ENCODE measurements at regions not wholly inside any gene's neighbourhood (a gene's known extent, or its start where the extent isn't known, plus 50 kb on each side); places are given as distances from the start of the nearest gene placed in this dataset.

DNA sequence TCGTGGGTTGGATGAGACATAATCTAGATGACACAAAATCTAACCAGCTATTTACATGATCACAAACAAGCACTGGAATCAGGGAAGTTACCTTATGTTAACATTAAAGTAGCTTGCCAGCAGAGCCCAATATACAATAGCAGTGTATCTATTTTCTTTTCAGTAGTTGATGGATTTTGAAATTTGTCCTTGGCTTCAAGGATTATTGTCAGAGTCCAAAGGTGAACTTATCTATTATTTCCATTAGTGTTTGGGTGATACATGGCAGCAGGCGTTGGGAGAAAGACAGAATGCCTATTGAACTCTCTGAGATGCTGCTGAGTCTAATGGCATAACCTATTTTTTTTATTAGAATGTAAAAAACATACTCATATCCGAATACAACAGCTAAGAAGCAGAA is 223.2 kb upstream of the ACTBL2 start:
- no peak for DNase-seq (ENCODE audit: low spot score)

DNA sequence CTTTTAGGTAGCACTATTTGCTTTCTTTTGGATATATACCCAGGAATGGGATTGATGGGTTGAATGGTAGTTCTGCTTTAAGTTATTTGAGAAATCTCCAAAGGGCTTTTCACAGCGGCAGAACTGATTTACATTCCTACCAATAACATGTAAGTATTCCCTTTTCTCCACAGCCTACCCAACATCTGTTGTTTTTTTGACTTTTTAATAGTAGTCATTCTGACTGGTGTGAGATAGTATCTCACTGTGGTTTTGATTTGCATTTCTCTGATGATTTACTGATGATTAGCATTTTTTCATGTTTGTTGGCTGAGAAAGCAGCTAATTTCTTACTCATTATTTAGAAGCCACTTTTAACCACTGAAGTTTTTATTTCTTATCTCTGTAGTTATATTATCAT is 221.1 kb upstream of the ACTBL2 start:
- DNase-seq (ENCODE audit: low spot score), result no peak

DNA sequence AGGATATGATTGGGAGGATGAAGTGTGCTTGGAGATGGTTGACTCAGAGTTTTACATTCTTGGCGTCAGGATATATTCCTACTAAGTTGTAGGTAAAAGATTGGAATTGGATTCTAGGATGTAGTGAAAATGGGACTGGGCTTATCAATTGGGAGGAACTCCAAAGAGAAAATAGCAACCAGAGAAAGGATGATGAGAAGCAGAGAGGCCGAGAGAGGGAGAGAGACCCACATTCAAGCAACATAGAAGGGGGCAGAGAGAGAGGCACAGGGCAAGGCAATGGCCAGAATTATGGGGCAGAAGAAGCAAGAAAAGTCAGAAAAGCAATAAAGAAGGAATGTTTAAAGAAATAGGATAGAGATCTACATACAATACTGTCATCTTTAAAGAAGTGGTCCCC is 217.9 kb upstream of the ACTBL2 start:
- DNase-seq (ENCODE audit: low spot score), result no peak

DNA sequence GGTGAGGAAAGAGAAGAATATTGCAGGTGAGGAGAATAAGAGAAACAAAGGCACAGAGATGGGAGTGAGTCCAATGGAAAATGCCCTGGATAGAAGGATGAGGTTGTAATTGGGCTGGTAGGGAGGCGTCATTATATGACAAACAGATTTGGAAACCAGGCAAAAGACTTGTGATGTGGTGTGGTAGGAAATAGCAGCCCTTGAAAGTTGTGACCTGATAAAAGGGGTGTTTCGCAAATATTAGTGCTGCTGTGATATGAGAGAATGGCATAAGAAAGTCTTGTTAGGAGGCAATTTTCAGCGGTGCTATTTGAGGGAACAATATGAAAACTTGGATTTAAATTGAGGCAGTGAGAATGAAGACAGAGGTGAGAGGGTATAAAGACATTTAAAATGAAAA is 217.5 kb upstream of the ACTBL2 start:
- no peak for DNase-seq (ENCODE audit: low spot score)

DNA sequence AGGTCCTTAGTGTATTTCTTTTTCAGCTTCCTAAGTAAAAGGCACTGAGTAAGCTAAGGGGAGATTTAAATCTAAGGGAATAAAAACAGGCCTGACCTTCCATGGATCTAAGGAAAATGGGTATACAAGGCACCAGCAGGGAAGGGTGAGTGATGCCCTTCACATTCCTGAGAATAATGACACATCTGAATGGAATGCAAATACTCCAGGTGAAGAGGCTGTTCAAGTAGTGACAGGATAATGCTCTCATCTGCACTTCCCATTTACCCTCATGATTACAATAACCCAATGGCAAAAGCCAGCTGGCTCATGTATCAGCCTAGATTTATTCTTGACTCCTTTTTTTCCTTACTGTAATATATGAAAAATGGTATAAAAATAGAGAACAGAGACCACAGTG is 216.2 kb upstream of the ACTBL2 start:
- no peak for DNase-seq (ENCODE audit: low spot score)

DNA sequence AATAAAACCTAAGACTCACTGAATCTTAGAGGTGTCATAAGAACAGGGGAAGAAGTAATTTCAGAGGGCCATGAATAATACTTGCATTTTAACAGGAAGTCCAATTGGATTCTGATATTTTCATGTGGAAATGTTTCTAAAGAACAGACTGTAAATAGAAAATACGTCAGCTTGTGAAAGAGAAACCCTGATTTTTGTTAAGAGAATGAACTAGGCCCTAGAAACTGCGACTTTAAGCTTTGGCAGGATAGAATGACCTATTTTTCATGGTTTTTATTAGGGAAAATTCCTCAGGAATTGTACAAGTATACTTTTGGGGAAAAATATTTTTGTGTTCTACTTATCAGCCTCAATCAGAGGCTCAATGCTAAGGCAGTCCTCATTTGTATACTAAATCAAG is 215.5 kb upstream of the ACTBL2 start:
- no peak for DNase-seq (ENCODE audit: low spot score)

DNA sequence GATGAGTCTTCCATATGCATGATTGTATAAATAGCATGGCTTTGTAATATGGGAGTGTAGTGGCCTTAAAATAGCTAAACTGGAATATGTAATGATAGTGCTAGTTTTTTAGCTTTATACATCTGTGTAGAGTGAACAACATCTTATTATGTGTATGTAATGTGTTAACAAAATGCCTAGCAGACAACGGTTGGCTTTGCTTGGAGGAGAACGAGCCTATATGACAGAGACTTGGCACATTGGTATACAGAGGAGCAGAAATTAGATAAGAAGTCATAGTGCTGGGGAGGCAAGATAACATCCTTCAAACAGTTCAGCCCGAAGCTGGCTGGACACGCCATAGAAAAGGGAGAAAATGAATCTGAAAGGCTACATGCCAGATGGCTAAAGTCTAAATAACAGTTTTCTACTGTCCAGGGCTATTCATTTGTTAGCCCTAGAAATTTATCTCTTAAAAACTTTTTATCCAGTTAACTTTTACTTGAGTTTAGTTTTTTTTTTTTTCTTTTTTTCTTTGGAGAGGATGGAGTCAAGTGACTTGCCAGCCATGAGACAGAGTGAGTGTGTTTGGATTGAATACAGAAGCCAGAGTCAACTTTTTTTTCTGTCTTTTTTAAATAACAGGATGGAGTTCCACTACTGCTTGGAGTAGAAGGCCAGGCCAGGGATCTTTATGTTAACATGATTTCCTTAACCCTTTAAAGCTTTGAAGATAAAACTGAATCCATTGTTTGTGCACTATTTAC is 214.4 kb upstream of the ACTBL2 start:
- peak; percentile 14 for DNase-seq (ENCODE audit: low spot score)

DNA sequence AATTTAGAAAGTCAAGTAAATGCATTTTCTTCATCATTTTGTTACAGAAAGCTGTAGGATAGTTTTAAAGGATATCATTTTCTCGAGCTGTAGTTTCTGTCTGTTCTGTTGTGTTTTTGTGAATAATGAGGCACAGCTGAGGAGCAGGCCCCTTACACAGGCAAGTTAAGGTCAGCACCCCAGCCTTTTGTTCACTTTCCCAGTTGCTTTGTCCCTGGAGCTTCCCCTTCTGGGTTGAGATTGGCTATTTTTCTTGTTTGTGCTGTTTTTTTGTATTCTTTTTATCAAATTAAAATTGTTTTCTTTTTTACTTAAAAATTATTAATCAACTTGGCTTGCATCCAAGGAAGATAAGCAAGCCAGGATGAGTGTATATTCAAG is 213.8 kb upstream of the ACTBL2 start:
- DNase-seq (ENCODE audit: low spot score), result peak; percentile 16

DNA sequence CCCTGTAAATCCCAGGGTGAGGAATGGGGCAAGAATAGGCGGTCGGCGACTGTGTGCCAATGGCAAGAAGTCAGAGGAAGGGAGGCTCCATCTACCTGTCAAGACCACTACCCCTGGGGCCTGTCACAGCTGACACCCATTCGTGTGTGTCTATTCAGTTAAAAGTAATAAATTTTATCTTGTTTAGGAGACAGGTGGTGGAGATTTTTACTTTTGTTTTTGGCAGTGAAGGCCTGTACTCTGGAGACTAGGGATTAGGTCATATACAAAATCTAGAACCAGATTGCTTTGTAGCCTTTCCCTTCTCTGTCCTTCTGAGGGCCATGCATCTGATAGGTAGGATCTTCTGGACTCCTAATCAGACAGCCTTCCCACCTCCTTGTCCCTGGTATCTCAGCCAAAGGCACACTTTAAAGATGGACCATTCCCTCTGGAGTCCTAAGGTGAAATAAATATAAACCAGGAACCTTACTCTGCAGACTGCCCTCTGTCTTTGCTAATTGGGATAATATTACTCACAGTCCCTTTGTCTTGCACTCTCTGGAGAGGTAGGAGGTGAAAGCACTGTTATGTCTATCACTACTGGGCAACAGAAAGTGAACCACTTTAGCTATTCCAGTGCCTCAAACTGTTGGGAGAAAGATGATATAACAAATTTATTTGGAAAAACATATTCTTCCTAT is 213.2 kb upstream of the ACTBL2 start:
- DNase-seq (ENCODE audit: low spot score), result peak; percentile 15

DNA sequence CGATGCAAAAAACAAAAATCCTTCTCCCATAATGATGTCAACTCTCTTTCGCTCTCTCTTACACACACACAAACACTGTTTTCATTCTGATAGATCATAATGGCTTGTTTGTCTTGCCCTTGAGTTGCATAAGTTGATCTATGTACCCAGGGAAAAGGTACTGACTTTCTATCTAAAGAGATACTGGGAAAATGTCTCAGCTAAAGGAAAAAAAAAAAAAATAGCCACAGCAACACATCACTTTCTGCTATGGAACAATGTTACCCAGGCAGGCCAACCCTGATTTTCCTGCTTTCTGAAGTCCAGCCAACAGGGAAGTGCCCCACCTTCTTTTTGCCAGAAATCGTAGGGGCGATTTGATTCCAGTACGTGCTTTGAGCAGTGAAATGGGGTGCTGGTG is 212.6 kb upstream of the ACTBL2 start:
- DNase-seq (ENCODE audit: low spot score), result peak; percentile 73

DNA sequence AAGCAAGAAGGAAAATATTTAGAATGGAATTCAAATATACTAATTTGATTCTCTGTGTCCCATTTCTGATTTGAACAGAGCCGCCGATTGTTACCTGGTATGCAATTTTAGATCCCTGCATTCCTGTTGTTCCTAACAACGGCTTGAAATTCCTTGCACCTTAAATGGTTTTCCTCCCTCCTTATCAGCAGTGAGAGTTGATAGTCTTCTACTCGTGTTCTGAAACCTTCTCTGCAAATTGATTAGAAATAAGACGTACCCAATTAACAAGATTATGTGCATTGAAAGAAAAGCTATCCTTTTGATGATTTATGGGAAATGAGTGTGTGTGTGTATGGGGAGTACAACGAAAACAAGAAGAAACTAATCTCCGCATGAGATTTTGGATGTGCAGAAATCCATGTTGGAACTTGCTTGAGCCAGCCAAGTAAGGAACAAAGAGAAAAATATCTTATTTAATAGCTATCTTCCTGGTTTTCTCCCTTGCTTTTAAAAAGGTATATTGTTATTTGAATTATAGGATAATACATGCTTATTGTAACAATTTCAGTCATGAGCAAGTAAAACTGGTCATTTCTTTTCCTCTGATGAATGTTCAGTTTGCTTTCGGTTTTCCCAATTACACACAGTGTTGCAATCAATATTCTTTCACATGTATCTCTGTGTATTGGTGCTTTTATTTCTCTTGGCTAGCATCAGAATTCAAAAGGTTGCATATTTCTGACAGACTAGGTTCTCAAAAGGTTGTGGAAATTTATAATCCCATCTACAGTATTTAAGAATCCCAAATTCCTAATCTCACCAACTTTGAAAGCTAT is 211.1 kb upstream of the ACTBL2 start:
- DNase-seq (ENCODE audit: low spot score), result peak; percentile 28

DNA sequence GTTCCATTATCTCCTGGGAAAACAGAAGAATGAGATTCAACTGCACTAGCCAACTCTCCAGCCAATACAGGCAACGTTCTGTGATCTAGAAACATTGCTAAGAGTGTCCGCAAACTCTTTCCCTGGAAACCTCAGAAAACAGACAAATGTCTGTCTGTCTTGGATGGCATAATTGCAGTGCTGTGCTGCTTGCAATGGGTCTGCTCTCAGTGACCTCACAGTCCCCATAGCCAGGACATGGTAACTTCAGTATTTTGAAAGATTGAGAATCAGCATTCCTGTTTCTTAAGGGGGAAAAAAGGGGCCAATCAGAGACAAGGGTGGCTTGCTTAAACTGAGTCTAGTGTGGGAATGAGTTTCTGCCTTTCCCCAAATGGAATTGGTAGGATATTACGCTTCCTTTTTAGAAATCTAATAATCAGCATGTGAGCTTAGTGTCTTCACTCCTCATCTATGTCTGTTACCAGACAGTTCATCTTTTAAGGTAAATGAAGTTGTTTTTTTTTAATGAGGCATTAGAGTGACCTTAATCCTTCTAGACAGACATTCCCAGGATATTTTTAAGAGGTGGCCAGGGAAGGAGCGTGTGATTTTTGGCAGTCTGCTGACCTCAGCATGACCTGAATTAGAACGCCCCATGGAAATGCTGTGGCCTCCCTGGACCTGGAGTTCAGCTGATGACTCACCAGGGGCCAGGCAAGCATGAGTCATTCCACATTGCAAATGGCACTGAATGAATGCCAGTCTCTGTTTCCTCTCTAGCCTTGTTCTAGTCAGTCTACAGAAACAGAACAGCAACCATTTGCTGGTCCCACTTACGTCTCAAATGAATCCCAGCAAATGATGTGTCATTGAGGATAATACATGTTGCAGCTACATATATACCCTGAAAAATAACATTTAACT is 210.2 kb upstream of the ACTBL2 start:
- DNase-seq (ENCODE audit: low spot score), result peak; percentile 89

DNA sequence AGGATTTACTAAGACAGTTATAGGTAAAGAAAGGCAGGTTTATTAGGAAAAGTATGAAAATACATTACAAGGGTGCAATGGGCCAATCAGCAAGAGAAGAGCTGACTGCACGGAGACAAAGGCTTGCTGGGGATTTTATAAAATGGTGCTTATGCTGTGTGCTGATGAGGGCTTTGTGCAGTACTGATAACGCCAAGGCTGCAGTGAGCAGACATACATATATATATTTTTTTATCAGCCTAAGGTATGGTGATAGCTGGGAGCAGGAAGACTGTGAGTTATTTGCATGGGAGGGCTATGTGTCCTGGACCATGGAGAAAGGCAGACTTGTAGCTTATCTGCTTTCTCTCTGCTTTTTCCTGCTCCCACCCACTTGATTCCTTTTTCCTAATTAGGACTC is 208.1 kb upstream of the ACTBL2 start:
- no peak for DNase-seq (ENCODE audit: low spot score)

DNA sequence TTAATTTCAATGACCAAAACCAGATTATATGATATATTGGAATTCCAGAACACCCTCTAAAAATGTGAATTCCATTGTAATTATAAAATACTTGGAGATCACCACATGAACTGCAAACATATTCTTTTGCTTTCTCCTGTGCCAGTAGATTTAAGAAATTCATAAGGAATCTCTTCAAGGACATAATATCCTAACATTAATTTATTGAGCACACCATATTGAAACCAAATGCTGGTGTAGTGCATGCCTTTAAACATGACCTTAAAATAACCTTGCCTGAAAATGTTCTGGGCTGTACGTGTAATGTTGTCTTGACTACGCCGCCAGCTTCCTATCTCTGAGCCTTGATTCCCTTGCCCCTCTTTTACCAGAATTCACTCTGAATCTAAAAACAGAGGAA is 205.0 kb upstream of the ACTBL2 start:
- no peak for DNase-seq (ENCODE audit: low spot score)

DNA sequence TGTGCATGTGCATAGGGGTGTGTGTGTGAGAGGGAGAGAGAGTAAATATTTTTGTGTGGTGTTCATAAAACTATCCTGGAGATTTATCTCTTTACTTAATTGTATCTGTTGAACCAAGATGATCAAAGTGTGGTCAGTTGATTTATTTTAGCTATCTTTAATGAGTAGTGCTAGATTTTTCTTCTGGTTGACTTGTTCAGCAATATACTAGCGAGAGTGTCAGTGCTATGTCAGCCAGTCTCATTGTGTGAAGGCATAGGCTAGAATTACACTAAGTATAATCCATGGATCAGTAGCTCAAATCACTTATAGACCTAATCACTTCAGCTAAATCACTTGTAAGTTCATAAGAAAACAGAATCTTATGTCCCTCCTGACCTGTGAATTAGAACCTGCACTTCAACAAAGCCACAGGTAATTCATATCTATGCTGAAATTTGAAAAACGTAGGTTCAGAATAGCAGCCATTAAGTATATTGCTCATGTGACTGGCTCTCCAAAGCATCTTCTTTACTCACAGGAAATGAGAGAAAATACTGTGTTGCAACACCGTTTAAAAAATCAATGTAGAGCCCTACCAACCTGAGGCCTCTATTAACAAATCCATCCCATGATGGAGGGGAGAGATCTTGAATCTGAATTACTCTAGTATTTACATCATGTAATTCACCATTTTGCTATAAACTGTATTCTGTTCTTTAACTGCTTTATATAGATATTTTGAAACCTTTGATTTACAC is 203.1 kb upstream of the ACTBL2 start:
- DNase-seq (ENCODE audit: low spot score), result no peak

DNA sequence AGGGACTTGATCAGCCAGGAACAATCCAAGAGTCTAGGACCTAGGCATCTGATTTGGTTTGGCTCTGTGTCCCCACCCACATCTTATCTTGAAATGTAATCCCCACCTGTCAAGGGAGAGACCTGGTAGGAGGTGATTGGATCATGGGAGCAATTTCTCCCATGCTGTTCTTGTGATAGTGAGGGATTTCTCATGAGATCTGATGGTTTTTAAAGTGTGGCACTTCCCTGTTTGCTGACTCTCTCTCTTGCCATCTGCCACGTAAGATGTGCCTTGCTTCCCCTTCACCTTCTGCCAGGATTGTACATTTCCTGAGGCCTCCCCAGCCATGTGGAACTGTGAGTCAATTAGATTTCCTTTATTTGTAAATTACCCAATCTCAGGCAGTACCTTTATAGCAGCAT is 201.7 kb upstream of the ACTBL2 start:
- no peak for DNase-seq (ENCODE audit: low spot score)

DNA sequence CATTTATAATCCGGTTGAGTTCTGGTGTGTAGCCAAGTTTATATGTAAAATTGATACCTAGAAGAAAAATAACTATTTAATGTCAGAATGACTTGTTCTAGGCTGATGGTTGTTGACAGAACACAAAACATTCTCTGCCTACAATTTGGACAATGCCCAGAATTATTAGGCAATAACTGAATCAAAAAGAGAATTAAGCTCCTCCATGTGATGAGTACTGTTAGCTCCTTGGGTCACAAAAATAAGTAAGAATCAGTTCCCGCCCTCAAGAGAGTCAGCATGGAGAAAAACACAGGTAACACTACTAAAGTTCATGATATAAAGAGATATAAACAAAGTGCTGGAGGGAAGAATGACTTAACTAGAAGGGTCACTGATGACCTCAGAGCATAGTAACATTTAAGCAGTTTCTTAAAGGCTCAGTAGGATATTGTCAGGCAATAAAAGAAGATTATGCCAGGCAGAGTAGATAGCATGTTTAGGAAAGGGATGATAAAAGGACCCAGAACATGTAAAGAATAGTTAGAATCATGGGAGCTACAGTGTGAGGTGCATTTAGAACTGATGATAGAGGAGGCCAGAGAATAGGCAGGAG is 200.5 kb upstream of the ACTBL2 start:
- DNase-seq (ENCODE audit: low spot score), result no peak

DNA sequence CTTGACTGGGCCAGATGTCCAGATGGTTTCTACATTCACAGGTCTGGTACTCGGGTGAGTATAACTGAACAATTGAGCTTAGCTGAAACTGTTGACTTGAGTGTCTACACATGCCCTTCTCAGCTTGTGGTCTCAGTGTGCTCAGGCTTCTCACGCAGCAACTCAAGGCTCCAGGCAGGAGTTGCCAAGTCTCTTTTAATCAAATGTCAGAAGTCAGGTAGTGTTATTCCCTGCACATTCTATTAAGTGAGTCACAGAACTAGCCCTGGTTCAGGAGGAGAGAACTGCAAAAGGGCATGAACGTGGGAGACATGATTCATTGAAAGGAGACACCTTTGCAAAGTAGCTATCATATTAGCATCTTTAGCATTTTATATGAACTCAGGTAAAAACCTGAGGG is 199.3 kb upstream of the ACTBL2 start:
- no peak for DNase-seq (ENCODE audit: low spot score)

DNA sequence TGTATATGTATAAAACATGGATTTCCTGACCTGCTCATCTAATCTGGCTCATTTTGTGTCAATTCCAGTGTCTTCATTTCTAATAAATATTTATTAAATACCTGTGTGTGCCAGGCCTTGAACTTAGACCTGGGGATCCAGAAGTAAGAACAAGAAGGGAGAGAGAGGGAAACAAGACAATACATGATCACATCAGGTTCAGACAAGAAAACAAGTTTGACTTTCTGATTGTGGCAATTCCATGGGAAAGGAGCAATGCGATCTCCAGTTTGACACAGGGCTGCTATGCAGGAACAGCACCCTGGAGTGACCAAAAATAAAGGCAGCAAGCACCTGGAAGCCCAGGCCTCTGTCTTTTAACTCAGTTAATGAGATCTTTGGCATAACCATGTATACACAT is 198.1 kb upstream of the ACTBL2 start:
- DNase-seq (ENCODE audit: low spot score), result no peak

DNA sequence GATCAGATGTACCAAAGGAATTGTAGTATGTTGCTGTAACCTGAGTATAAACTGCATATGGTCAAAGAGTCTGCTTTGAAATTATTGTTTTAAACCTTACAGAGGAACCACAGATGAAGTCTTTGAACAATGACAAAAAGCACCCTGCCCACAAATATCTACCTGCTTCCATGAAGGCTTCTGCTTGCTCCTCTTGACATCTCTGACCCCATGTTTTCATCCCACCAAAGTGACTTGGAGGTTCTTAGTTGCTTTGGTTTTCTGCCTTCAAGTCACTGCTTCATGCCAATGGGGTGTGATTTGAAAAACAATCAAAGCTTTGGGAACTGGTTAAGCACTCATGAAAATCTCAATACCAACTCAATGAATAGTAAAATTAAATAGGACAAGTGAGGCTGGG is 194.6 kb upstream of the ACTBL2 start:
- no peak for DNase-seq (ENCODE audit: low spot score)

Measured in globus pallidus (tissue), 1 donor.